ENCODE measurements at regions not wholly inside any gene's neighbourhood (a gene's known extent, or its start where the extent isn't known, plus 50 kb on each side); places are given as distances from the start of the nearest gene placed in this dataset.

DNA sequence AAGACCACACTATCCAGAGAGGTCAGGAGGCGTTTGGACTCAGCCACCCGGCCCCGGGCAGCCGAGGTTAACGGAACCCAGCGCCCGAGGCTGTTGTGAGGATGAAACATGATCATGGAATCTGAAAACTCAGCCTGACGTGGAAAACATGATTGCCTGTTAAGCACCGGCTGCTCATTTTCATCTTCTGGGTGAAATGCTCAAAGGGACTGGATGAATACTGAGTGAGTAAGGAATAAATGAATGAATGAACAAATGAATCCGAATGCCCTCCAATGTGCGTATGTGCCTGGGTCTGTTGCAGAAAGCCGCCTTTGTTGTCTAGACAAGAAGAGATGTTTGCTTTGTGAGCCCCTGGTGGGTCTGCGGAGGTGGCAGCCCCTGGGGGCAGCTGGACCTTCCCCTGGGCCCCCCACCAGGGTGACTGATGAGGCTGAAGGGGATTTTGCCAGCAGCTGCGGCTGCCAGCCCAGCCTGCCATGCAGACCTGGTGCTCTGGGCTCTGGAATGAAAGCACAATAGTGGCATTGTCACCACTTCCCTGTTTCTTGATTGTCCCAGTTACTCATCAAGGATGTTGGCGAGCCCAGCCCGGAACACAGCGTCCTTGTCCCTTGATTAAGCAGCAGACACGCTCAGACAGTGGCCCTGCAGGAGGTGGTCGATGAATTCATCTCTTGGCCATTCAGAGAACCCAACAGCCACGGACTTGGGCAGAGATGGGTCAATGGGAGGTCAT is 211.1 kb downstream of the ANKRD60 start:
- Histone ChIP-seq H3K4me1 (ENCODE audit: insufficient read depth) (peaks cover 5% of the 10 kb centered on the region; the same call in 1 of the 2 replicates), H3K79me2 (replicated peaks; ENCODE audit: insufficient read depth) (no peaks in the 10 kb centered on the region), H4K20me1 (replicated peaks; ENCODE audit: insufficient read depth) (no peaks in the 10 kb centered on the region), H3K4me2 (no peak overlapping the region), H3F3A (replicated peaks; ENCODE audit: low read depth) (no peaks in the 10 kb centered on the region), H3K27me3 (ENCODE audit: insufficient read depth) (no peaks in the 10 kb centered on the region), H3K36me3 (ENCODE audit: insufficient read depth) (no peaks in the 10 kb centered on the region), H3K4me3 (no peak overlapping the region), H3K9me2 (ENCODE audit: insufficient read depth) (no peaks in the 10 kb centered on the region), H2AFZ (no peak overlapping the region), H3K27ac (ENCODE audit: low read depth) (no peak overlapping the region)
- H3K4me1 Mint-ChIP-seq = peaks cover 8% of the 10 kb centered on the region
- no peak overlapping the region for H3K4me3 Mint-ChIP-seq
- TF ChIP-seq JUNB (IDR thresholded peaks at IDR 0.05; ENCODE audit: unreplicated experiment) (no peak), POLR2AphosphoS5 (IDR thresholded peaks at IDR 0.05; ENCODE audit: low read depth) (no peak), NANOG (IDR thresholded peaks at IDR 0.05; ENCODE audit: borderline replicate concordance) (no peak), ETS1 (IDR thresholded peaks at IDR 0.05) (no peak), EZH2phosphoT487 (IDR thresholded peaks at IDR 0.05; ENCODE audit: unreplicated experiment) (no peak)
- H3K9me3 Mint-ChIP-seq = peaks cover 4% of the 10 kb centered on the region; the same call in 2 of the 3 replicates
- no peak overlapping the region for H3K27ac Mint-ChIP-seq
- H3K36me3 Mint-ChIP-seq (ENCODE audit: low read depth) = no peaks in the 10 kb centered on the region
- no peak for DNase-seq (ENCODE audit: low spot score)
- peaks cover 8% of the 10 kb centered on the region for H3K27me3 Mint-ChIP-seq (ENCODE audit: insufficient read depth, low read depth, poor library complexity)
- no peak for ATAC-seq

DNA sequence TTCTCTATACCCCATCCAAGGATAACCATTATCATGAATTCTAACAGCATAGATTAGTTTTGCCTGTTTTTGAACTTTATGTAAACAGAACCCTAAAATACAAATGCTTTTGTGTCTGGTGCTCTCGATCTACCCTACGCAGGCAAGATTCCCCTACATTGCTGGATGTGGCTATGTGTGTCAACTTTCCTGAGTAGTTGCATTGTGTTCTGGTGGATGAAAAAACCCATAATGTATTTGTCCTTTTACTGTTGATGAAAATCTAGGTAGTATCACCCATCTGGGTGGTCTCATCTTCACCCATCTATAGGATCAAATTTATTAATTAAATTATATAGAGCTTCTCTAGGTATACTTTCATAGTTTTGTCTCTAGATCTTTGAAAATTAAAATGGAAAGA is 211.7 kb downstream of the ANKRD60 start:
- Histone ChIP-seq H2AFZ (no peak overlapping the region), H3K27me3 (ENCODE audit: insufficient read depth) (no peaks in the 10 kb centered on the region), H3K4me3 (no peak overlapping the region), H3F3A (replicated peaks; ENCODE audit: low read depth) (no peaks in the 10 kb centered on the region), H3K36me3 (ENCODE audit: insufficient read depth) (no peaks in the 10 kb centered on the region), H3K9me2 (ENCODE audit: insufficient read depth) (no peaks in the 10 kb centered on the region), H3K79me2 (replicated peaks; ENCODE audit: insufficient read depth) (no peaks in the 10 kb centered on the region), H3K4me1 (ENCODE audit: insufficient read depth) (peaks cover 5% of the 10 kb centered on the region; the same call in 1 of the 2 replicates), H3K27ac (ENCODE audit: low read depth) (no peak overlapping the region), H3K4me2 (no peak overlapping the region), H4K20me1 (replicated peaks; ENCODE audit: insufficient read depth) (no peaks in the 10 kb centered on the region)
- H3K9me3 Mint-ChIP-seq = peaks cover 4% of the 10 kb centered on the region; the same call in 2 of the 3 replicates
- peaks cover 9% of the 10 kb centered on the region for H3K4me1 Mint-ChIP-seq
- H3K36me3 Mint-ChIP-seq (ENCODE audit: low read depth) = no peaks in the 10 kb centered on the region
- no peak overlapping the region for H3K4me3 Mint-ChIP-seq
- ATAC-seq (no peak), DNase-seq (ENCODE audit: low spot score) (no peak)
- peaks cover 9% of the 10 kb centered on the region for H3K27me3 Mint-ChIP-seq (ENCODE audit: insufficient read depth, low read depth, poor library complexity)
- H3K27ac Mint-ChIP-seq = no peak overlapping the region
- no peak for TF ChIP-seq JUNB (IDR thresholded peaks at IDR 0.05; ENCODE audit: unreplicated experiment)
- no peak for TF ChIP-seq EZH2 (IDR thresholded peaks at IDR 0.05; ENCODE audit: low read depth, unreplicated experiment)
- no peak for TF ChIP-seq REST (IDR thresholded peaks at IDR 0.05; ENCODE audit: unreplicated experiment)
- TF ChIP-seq ZNF462 (CRISPR knock-in tag; IDR thresholded peaks at IDR 0.05) = no peak
- TF ChIP-seq EZH2phosphoT487 (IDR thresholded peaks at IDR 0.05; ENCODE audit: unreplicated experiment) = no peak
- no peak for TF ChIP-seq POLR2AphosphoS5 (IDR thresholded peaks at IDR 0.05; ENCODE audit: low read depth)
- no peak for TF ChIP-seq NANOG (IDR thresholded peaks at IDR 0.05; ENCODE audit: borderline replicate concordance)
- no peak for TF ChIP-seq ZNF114 (CRISPR knock-in tag; IDR thresholded peaks at IDR 0.05)
